ENCODE measurements at regions not wholly inside any gene's neighbourhood (a gene's known extent, or its start where the extent isn't known, plus 50 kb on each side); places are given as distances from the start of the nearest gene placed in this dataset.

DNA sequence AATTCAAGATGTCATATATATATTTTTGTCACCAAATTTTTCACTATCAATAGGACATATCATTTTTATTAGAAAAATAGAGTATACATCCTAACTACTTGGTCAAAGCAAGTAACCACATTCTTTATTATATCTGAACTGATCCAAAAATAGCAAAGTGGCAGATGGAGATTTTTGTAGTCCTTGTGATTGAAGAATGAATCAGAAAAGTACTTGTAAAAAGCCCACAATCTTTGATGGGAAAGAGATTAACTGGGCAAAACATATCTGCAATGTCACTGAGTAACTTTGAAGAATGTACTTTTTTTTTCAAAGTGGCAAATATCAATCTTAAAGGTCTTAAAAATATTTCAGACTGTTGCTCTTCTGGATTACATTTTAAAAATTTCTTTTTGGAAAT is 1040.6 kb upstream of the SEMA6A start (continued):
- TF ChIP-seq, protein P1, sequence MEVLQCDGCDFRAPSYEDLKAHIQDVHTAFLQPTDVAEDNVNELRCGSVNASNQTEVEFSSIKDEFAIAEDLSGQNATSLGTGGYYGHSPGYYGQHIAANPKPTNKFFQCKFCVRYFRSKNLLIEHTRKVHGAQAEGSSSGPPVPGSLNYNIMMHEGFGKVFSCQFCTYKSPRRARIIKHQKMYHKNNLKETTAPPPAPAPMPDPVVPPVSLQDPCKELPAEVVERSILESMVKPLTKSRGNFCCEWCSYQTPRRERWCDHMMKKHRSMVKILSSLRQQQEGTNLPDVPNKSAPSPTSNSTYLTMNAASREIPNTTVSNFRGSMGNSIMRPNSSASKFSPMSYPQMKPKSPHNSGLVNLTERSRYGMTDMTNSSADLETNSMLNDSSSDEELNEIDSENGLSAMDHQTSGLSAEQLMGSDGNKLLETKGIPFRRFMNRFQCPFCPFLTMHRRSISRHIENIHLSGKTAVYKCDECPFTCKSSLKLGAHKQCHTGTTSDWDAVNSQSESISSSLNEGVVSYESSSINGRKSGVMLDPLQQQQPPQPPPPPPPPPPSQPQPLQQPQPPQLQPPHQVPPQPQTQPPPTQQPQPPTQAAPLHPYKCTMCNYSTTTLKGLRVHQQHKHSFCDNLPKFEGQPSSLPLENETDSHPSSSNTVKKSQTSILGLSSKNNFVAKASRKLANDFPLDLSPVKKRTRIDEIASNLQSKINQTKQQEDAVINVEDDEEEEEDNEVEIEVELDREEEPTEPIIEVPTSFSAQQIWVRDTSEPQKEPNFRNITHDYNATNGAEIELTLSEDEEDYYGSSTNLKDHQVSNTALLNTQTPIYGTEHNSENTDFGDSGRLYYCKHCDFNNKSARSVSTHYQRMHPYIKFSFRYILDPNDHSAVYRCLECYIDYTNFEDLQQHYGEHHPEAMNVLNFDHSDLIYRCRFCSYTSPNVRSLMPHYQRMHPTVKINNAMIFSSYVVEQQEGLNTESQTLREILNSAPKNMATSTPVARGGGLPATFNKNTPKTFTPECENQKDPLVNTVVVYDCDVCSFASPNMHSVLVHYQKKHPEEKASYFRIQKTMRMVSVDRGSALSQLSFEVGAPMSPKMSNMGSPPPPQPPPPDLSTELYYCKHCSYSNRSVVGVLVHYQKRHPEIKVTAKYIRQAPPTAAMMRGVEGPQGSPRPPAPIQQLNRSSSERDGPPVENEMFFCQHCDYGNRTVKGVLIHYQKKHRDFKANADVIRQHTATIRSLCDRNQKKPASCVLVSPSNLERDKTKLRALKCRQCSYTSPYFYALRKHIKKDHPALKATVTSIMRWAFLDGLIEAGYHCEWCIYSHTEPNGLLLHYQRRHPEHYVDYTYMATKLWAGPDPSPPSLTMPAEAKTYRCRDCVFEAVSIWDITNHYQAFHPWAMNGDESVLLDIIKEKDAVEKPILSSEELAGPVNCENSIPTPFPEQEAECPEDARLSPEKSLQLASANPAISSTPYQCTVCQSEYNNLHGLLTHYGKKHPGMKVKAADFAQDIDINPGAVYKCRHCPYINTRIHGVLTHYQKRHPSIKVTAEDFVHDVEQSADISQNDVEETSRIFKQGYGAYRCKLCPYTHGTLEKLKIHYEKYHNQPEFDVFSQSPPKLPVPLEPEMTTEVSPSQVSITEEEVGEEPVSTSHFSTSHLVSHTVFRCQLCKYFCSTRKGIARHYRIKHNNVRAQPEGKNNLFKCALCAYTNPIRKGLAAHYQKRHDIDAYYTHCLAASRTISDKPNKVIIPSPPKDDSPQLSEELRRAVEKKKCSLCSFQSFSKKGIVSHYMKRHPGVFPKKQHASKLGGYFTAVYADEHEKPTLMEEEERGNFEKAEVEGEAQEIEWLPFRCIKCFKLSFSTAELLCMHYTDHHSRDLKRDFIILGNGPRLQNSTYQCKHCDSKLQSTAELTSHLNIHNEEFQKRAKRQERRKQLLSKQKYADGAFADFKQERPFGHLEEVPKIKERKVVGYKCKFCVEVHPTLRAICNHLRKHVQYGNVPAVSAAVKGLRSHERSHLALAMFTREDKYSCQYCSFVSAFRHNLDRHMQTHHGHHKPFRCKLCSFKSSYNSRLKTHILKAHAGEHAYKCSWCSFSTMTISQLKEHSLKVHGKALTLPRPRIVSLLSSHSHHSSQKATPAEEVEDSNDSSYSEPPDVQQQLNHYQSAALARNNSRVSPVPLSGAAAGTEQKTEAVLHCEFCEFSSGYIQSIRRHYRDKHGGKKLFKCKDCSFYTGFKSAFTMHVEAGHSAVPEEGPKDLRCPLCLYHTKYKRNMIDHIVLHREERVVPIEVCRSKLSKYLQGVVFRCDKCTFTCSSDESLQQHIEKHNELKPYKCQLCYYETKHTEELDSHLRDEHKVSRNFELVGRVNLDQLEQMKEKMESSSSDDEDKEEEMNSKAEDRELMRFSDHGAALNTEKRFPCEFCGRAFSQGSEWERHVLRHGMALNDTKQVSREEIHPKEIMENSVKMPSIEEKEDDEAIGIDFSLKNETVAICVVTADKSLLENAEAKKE (CRISPR knock-in tag; IDR thresholded peaks at IDR 0.05), result no peak
- no peak for TF ChIP-seq POLR2AphosphoS5 (IDR thresholded peaks at IDR 0.05; ENCODE audit: low read depth)
- TF ChIP-seq, protein P2, sequence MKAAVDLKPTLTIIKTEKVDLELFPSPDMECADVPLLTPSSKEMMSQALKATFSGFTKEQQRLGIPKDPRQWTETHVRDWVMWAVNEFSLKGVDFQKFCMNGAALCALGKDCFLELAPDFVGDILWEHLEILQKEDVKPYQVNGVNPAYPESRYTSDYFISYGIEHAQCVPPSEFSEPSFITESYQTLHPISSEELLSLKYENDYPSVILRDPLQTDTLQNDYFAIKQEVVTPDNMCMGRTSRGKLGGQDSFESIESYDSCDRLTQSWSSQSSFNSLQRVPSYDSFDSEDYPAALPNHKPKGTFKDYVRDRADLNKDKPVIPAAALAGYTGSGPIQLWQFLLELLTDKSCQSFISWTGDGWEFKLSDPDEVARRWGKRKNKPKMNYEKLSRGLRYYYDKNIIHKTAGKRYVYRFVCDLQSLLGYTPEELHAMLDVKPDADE (IDR thresholded peaks at IDR 0.05), result no peak
- TF ChIP-seq CREB1 (CRISPR knock-in tag; IDR thresholded peaks at IDR 0.05; ENCODE audit: low read depth), result no peak
- TF ChIP-seq ZNF331 (CRISPR knock-in tag; IDR thresholded peaks at IDR 0.05; ENCODE audit: low read depth), result no peak
- TF ChIP-seq, protein P3, sequence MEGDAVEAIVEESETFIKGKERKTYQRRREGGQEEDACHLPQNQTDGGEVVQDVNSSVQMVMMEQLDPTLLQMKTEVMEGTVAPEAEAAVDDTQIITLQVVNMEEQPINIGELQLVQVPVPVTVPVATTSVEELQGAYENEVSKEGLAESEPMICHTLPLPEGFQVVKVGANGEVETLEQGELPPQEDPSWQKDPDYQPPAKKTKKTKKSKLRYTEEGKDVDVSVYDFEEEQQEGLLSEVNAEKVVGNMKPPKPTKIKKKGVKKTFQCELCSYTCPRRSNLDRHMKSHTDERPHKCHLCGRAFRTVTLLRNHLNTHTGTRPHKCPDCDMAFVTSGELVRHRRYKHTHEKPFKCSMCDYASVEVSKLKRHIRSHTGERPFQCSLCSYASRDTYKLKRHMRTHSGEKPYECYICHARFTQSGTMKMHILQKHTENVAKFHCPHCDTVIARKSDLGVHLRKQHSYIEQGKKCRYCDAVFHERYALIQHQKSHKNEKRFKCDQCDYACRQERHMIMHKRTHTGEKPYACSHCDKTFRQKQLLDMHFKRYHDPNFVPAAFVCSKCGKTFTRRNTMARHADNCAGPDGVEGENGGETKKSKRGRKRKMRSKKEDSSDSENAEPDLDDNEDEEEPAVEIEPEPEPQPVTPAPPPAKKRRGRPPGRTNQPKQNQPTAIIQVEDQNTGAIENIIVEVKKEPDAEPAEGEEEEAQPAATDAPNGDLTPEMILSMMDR (conservative IDR thresholded peaks at IDR 0.05; ENCODE audit: low read depth in 2 of 2), result no peak

DNA sequence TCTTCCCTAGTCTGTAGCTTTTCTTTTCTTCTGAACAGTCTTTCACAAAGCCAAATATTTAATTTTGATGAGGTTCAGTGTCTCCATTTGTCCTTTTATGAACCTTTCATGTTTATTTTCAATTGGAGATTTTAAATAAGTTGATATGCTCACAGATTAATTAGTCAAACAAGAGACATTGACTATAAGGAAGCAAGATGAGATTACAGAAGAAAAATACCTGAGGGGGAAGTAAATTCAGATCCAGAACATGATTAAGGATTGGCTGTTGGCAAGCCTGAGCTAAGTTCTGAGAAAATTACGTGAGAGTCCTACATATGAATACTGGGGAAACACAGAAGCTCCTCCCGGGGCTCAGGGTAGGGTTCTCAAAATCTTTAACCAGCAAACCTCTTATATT is 1039.8 kb upstream of the SEMA6A start:
- H3K4me1 Mint-ChIP-seq, result no peaks in the 10 kb centered on the region
- no peak for ATAC-seq
- no peak overlapping the region for H3K4me3 ChIP-seq
- no peak overlapping the region for H2AFZ ChIP-seq
- H4K20me1 ChIP-seq (replicated peaks; ENCODE audit: insufficient read depth), result no peaks in the 10 kb centered on the region
- peaks cover 5% of the 10 kb centered on the region; the same call in 1 of the 2 replicates for H3K9me2 ChIP-seq (ENCODE audit: insufficient read depth)
- H3K27ac Mint-ChIP-seq, result no peak overlapping the region
- H3F3A ChIP-seq (replicated peaks; ENCODE audit: low read depth), result no peaks in the 10 kb centered on the region
- DNase-seq (ENCODE audit: low spot score), result no peak
- no peak overlapping the region for H3K4me2 ChIP-seq
- no peaks in the 10 kb centered on the region for H3K79me2 ChIP-seq (replicated peaks; ENCODE audit: insufficient read depth)
- no peaks in the 10 kb centered on the region for H3K27me3 ChIP-seq (ENCODE audit: insufficient read depth)
- peaks cover 2% of the 10 kb centered on the region for H3K27me3 Mint-ChIP-seq (ENCODE audit: insufficient read depth, low read depth, poor library complexity)
- no peak overlapping the region for H3K27ac ChIP-seq (ENCODE audit: low read depth)
- no peaks in the 10 kb centered on the region for H3K36me3 ChIP-seq (ENCODE audit: insufficient read depth)
- H3K36me3 Mint-ChIP-seq (ENCODE audit: low read depth), result peaks cover 2% of the 10 kb centered on the region; the same call in 1 of the 3 replicates
- peaks cover 8% of the 10 kb centered on the region; the same call in 1 of the 3 replicates for H3K9me3 Mint-ChIP-seq
- no peaks in the 10 kb centered on the region for H3K4me1 ChIP-seq (ENCODE audit: insufficient read depth)
- no peak overlapping the region for H3K4me3 Mint-ChIP-seq
- TF ChIP-seq STAT1 (IDR thresholded peaks at IDR 0.05; ENCODE audit: unreplicated experiment), result no peak
- TF ChIP-seq, protein P1 (CRISPR knock-in tag; IDR thresholded peaks at IDR 0.05), result no peak

Data from GM23338 (cell line).